22Rv1 (cell line): ENCODE measurements at regions not wholly inside any gene's neighbourhood (a gene's known extent, or its start where the extent isn't known, plus 50 kb on each side); places are given as distances from the start of the nearest gene placed in this dataset.

Source experiments
- H3K27ac ChIP-seq: fragments of 450-650 bp; 2 replicates; pipeline ENCODE4 v1.5.1; 2017
- CTCF ChIP-seq: fragments of 450-650 bp; IDR thresholded peaks from 2 replicates; pipeline ENCODE4 v1.5.1; 2017; ENCODE audit warnings: mild to moderate bottlenecking
- ZFX ChIP-seq: fragments of 450-650 bp; IDR thresholded peaks from 2 replicates; pipeline ENCODE4 v1.6.1; 2017; ENCODE audit warnings: antibody characterized with exemption, borderline replicate concordance

GRCh38 chr1:226481133-226481532 lies 67.4 kb upstream of the STUM start:
- TF ChIP-seq ZFX (no peak), CTCF (no peak)
- no peak overlapping the region for H3K27ac ChIP-seq

GRCh38 chr1:226482196-226482595 lies 66.4 kb upstream of the STUM start:
- TF ChIP-seq CTCF (no peak), ZFX (no peak)

GRCh38 chr1:226482975-226483700 lies 65.4 kb upstream of the STUM start:
- H3K27ac ChIP-seq, result no peak overlapping the region
- no peak for TF ChIP-seq ZFX
- no peak for TF ChIP-seq CTCF

More at GRCh38 chr1:226482196-226482595, 66.4 kb upstream of the STUM start:
- no peak overlapping the region for H3K27ac ChIP-seq

DNA sequence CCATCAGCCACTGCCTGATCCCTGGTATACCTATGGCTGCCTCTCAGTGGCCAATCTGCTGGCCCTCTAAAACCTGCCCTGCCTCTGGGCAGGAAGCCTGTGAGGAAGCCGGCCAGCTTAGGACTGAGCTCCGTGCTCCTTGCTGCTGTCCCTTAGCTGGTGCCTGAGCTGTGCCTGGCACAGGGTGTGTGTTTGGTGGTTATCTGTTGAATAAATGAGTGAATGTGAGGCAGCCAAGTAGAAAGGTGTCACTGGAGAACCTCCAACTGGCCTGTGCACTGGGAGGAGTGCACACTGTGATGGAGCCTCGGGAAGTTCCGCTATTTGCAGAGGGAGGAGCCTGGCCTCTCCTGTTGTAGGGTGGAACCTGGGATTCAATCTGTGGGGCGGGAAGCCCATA lies 63.4 kb upstream of the STUM start:
- H3K27ac ChIP-seq, result 0 out of 2 replicates have a peak overlapping the region, but pooled peaks have one; percentile 27
- TF ChIP-seq CTCF (no peak), ZFX (no peak)

DNA sequence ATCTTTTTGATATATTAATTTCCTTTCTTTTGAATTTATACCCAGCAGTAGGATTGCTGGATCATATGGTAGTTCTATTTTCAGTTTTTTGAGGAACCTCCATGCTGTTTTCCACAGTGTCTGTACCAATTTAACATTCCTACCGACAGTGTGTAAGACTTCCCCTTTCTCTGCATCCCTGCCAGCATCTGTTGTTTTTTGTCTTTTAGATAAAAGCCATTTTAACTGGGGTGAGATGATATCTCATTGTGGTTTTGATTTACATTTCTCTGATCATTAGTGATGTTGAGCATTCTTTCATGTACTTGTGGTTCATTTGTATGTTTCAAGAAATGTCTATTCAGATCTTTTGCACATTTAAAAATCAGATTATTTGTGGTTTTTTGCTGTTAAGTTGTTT lies 62.4 kb upstream of the STUM start:
- H3K27ac ChIP-seq, result no peak overlapping the region
- TF ChIP-seq ZFX (no peak), CTCF (no peak)

- TF ChIP-seq CTCF, result no peak
- no peak for TF ChIP-seq ZFX
- no peak overlapping the region for H3K27ac ChIP-seq
These were observed 60.6 kb upstream of the STUM start for GRCh38 chr1:226487921-226488320.

DNA sequence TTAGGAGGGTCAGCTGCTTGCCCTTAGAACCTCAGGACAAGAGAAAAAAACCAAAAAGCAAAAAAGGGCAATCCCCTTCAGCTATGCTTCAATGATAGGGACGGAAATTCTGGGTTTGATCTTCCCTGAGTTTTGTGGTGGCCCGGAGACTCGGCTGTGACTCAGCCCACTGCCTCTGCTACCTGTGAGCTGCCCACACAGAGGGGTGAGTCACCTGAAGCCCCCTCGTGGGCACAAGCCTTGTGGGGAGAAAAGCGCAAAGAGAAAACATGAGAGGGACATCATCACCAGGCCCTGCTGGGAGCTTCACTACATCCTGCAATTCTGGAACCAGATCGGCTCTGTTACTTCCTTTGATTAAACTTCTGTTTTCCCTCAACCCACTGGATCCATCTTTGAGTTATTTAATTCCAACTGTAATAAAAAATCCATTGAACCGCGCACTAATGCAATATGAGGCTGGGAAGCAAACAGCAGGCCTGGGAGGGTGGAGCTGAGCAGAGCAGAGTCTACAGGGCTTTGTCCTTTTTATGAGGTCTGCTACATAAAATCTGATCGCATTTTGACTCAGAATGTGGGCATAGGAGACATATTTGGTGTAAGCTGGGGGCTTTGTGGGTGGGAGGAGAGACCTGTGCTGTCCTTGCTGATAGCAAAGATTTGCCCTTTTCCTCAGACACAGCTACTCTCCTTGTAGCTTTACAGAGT lies 58.7 kb upstream of the STUM start:
- H3K27ac ChIP-seq, result no peak overlapping the region
- TF ChIP-seq ZFX, result no peak
- TF ChIP-seq CTCF, result no peak
